ENCODE measurements at regions not wholly inside any gene's neighbourhood (a gene's known extent, or its start where the extent isn't known, plus 50 kb on each side); places are given as distances from the start of the nearest gene placed in this dataset.

- WGBS, 2 donors, result 92% methylated on average over 7 of the region's 7 CpGs
- no peak for TF ChIP-seq CTCF (IDR thresholded peaks at IDR 0.05)
- no peak for TF ChIP-seq EP300 (IDR thresholded peaks at IDR 0.05)
- no peak for TF ChIP-seq POLR2A (IDR thresholded peaks at IDR 0.05)
- no peak for TF ChIP-seq POLR2AphosphoS5 (IDR thresholded peaks at IDR 0.05)
- Histone ChIP-seq H3K27me3 (no peaks in the 10 kb centered on the region), H3K4me1 (peaks cover 0 to 16% (median 11%) of the 10 kb centered on the region in 4 donors), H3K9me3 (no peaks in the 10 kb centered on the region), H3K36me3 (no peaks in the 10 kb centered on the region), H3K27ac (no peak overlapping the region), H3K4me3 (no peak overlapping the region)
- DNase-seq, result no peak
- intact Hi-C loops (cut with DNase I), result no loop called here
Measured at GRCh38 chr7:69166979-69167516, 431.2 kb upstream of the AUTS2 start.

- Histone ChIP-seq H3K36me3 (no peaks in the 10 kb centered on the region), H3K4me1 (no peaks in the 10 kb centered on the region), H3K27ac (no peak overlapping the region), H3K27me3 (no peaks in the 10 kb centered on the region), H3K4me3 (no peak overlapping the region), H3K9me3 (no peaks in the 10 kb centered on the region)
- no peak for DNase-seq
- WGBS, 2 donors, result 65 to 74% methylated on average over 1 of the region's 1 CpG
- intact Hi-C loops (cut with DNase I), result no loop called here
- TF ChIP-seq POLR2AphosphoS5 (IDR thresholded peaks at IDR 0.05) (no peak), CTCF (IDR thresholded peaks at IDR 0.05) (no peak), EP300 (IDR thresholded peaks at IDR 0.05) (no peak), POLR2A (IDR thresholded peaks at IDR 0.05) (no peak)
Measured at GRCh38 chr7:69169386-69169785, 428.9 kb upstream of the AUTS2 start.

- Histone ChIP-seq H3K36me3 (no peaks in the 10 kb centered on the region), H3K4me3 (no peak overlapping the region), H3K27ac (no peak overlapping the region), H3K9me3 (no peaks in the 10 kb centered on the region), H3K27me3 (no peaks in the 10 kb centered on the region), H3K4me1 (peaks cover 0 to 16% (median 9%) of the 10 kb centered on the region in 4 donors)
- 89 to 92% methylated on average over 10 of the region's 10 CpGs for WGBS, 2 donors
- TF ChIP-seq POLR2AphosphoS5 (IDR thresholded peaks at IDR 0.05) (no peak), EP300 (IDR thresholded peaks at IDR 0.05) (no peak)
- no peak for DNase-seq
- intact Hi-C loops (cut with DNase I), result no loop called here
Measured at GRCh38 chr7:69172357-69173077, 425.8 kb upstream of the AUTS2 start.

- TF ChIP-seq POLR2AphosphoS5 (IDR thresholded peaks at IDR 0.05), result no peak
- TF ChIP-seq EP300 (IDR thresholded peaks at IDR 0.05), result no peak
- TF ChIP-seq POLR2A (IDR thresholded peaks at IDR 0.05), result no peak
- no peak for TF ChIP-seq CTCF (IDR thresholded peaks at IDR 0.05)
- Histone ChIP-seq H3K4me1 (peaks cover 0 to 24% (median 16%) of the 10 kb centered on the region in 4 donors), H3K27me3 (no peaks in the 10 kb centered on the region), H3K27ac (no peak overlapping the region), H3K36me3 (no peaks in the 10 kb centered on the region), H3K9me3 (no peaks in the 10 kb centered on the region), H3K4me3 (no peak overlapping the region)
- no peak for DNase-seq
- intact Hi-C loops (cut with DNase I), result no loop called here
- WGBS, 2 donors, result 72 to 82% methylated on average over 4 of the region's 4 CpGs
Measured at GRCh38 chr7:69173341-69173740, 424.9 kb upstream of the AUTS2 start.

- Histone ChIP-seq H3K4me1 (peaks cover 0 to 29% (median 18%) of the 10 kb centered on the region in 4 donors), H3K27me3 (no peaks in the 10 kb centered on the region), H3K36me3 (no peaks in the 10 kb centered on the region), H3K4me3 (no peak overlapping the region), H3K9me3 (no peaks in the 10 kb centered on the region), H3K27ac (no peak overlapping the region)
- intact Hi-C loops (cut with DNase I), result no loop called here
- 67 to 74% methylated on average over 1 of the region's 1 CpG for WGBS, 2 donors
- no peak for DNase-seq
- TF ChIP-seq POLR2AphosphoS5 (IDR thresholded peaks at IDR 0.05) (no peak), CTCF (IDR thresholded peaks at IDR 0.05) (no peak), EP300 (IDR thresholded peaks at IDR 0.05) (no peak), POLR2A (IDR thresholded peaks at IDR 0.05) (no peak)
Measured at GRCh38 chr7:69173846-69174245, 424.4 kb upstream of the AUTS2 start.
